ENCODE measurements at regions not wholly inside any gene's neighbourhood (a gene's known extent, or its start where the extent isn't known, plus 50 kb on each side); places are given as distances from the start of the nearest gene placed in this dataset.

DNA sequence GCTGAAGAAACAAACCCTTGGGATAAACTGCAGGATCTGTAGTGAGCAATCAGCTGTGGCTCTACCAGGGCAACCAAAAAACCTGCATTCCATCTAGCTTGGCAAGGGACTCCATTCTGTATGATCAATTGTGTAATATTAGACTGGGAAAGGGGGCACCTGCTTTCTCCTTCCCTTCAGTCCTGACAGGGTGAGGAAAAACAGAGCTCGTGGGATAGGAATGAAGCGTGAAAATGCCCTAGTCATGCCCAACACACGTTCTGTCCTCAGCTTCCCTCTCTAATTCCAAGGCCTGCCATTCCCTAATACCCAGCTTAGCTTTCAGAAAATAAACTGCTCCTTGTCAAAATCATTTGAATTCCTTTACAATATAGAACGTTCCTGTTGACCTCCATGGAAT is 442.3 kb downstream of the PLPP3 start:
- no peak overlapping the region for H3K4me3 ChIP-seq (ENCODE audit: low read depth, low read length)
- no peak for TF ChIP-seq CTCF (IDR thresholded peaks at IDR 0.05; ENCODE audit: borderline replicate concordance, insufficient read depth, low read depth, low read length)

- no peak overlapping the region for H3K4me3 ChIP-seq (ENCODE audit: low read depth, low read length)
- TF ChIP-seq CTCF (IDR thresholded peaks at IDR 0.05; ENCODE audit: borderline replicate concordance, insufficient read depth, low read depth, low read length): no peak
Measured at GRCh38 chr1:56135864-56136147, 443.6 kb downstream of the PLPP3 start.

GRCh38 chr1:56135069-56135863 is 444.1 kb downstream of the PLPP3 start:
- TF ChIP-seq CTCF (IDR thresholded peaks at IDR 0.05; ENCODE audit: borderline replicate concordance, insufficient read depth, low read depth, low read length): no peak
- H3K4me3 ChIP-seq (ENCODE audit: low read depth, low read length): no peak overlapping the region

- H3K4me3 ChIP-seq (ENCODE audit: low read depth, low read length): peak overlapping the region; percentile 18
- no peak for TF ChIP-seq CTCF (IDR thresholded peaks at IDR 0.05; ENCODE audit: borderline replicate concordance, insufficient read depth, low read depth, low read length)
Measured at GRCh38 chr1:56133522-56134472, 445.6 kb downstream of the PLPP3 start.

GRCh38 chr1:56132520-56132919 is 446.8 kb downstream of the PLPP3 start:
- no peak overlapping the region for H3K4me3 ChIP-seq (ENCODE audit: low read depth, low read length)
- TF ChIP-seq CTCF (IDR thresholded peaks at IDR 0.05; ENCODE audit: borderline replicate concordance, insufficient read depth, low read depth, low read length): no peak

DNA sequence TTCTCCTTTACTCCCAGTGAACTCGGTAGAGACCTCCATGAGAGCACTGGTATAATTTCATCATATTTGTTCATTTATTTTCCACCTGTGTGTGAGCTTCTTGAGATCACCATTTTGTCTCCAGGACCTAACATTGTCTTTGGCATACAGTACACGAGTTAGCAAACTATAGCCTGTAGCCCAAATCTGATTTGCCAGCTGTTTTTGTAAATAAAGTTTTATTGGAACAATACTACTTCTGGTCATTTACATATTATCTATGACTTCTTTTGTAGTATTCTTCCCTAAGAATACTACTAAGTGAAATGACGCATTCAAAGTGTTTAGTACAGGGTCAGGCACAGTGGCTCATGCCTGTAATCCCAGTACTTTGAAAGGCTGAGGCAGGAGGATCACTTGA is 449.5 kb downstream of the PLPP3 start:
- H3K4me3 ChIP-seq (ENCODE audit: low read depth, low read length): no peak overlapping the region
- no peak for TF ChIP-seq CTCF (IDR thresholded peaks at IDR 0.05; ENCODE audit: borderline replicate concordance, insufficient read depth, low read depth, low read length)

Data from GM12875 (cell line).